ENCODE measurements at regions not wholly inside any gene's neighbourhood (a gene's known extent, or its start where the extent isn't known, plus 50 kb on each side); places are given as distances from the start of the nearest gene placed in this dataset.

- no peak for DNase-seq
These were observed 360.5 kb upstream of the DAB1 start for GRCh38 chr1:57784356-57784755.

DNA sequence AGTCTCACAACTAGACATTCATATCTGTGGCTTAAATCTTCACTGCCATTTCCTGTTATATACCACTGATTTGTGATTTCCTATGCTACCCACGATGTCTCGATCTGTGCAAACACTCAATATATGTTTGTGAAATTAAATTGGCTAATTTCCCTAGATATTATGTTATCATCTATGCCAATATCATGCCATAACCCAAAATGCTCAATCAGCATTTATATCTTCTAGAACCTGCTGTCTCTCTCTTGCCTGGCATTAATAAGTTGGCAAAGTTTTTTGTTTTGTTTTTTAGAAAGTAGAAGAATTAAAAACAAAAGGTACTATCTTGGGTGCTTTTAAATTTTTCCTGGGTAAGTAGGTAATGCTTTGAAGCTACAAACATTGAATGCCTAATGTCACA, 358.5 kb upstream of the DAB1 start:
- DNase-seq, result no peak

- no peak for DNase-seq
These were observed 348.8 kb upstream of the DAB1 start for GRCh38 chr1:57772580-57773195.

- no peak for DNase-seq
These were observed 346.9 kb upstream of the DAB1 start for GRCh38 chr1:57770772-57771171.

DNA sequence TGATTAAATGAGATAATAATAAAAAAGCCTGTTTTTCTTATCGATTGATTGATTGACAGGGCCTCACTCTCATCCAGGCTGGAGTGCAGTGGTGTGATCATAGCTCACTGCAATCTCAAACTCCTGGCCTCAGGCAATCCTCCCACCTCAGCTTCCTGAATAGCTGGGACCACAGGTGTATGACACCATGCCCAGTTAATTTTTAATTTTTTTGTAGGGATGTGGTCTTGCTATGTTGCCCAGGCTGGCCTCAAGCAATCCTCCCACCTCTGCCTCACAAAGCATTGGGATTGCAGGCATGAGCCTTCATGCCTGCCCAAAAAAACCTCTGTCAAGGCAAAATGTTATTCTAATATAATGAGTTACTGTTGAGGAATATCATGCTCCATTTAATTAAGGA, 346.4 kb upstream of the DAB1 start:
- DNase-seq, result no peak

GRCh38 chr1:57761628-57762027, 337.8 kb upstream of the DAB1 start:
- no peak for DNase-seq

DNA sequence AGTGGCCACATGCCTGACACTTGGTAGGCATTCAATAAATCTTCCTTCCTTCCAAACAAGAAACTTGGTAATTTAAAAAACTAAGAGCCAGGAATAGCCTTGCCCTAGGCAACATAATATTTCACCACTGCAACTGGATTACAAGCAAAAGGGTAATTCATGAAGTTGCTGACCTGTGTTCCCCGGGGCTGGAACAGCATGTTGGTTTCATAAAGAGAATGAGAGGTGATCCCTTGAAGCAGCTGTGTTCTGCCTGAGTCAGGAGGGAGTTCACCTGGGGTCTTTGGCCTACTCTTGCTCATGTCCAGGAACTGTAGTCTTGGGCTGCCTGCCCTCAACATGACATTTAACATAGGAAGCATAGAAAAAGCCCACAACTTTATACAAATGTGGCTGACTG, 329.0 kb upstream of the DAB1 start:
- no peak for DNase-seq

DNA sequence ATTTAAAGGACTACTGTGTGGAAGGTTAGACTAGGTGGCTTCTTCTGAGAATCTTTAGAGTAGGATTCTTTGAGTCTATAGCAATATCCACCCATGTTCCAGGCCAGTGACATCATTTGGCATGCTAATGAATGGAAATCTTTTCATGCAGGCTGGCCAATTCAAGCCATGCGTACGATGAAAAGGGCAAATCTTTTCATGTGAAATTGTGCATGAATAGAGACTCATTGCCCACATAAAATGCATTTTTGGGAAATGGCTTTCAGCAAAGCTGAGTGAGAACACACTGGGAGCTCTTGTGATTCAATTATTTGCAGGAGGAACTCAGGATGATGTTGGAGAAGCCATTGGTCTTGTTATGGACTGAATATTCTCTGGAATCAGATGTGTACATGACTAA, 324.9 kb upstream of the DAB1 start:
- DNase-seq, result no peak

- no peak for DNase-seq
These were observed 324.0 kb upstream of the DAB1 start for GRCh38 chr1:57747818-57748217.

- DNase-seq, result no peak
These were observed 317.7 kb upstream of the DAB1 start for GRCh38 chr1:57741521-57741920.

GRCh38 chr1:57736940-57737339, 313.1 kb upstream of the DAB1 start:
- DNase-seq, result no peak

DNA sequence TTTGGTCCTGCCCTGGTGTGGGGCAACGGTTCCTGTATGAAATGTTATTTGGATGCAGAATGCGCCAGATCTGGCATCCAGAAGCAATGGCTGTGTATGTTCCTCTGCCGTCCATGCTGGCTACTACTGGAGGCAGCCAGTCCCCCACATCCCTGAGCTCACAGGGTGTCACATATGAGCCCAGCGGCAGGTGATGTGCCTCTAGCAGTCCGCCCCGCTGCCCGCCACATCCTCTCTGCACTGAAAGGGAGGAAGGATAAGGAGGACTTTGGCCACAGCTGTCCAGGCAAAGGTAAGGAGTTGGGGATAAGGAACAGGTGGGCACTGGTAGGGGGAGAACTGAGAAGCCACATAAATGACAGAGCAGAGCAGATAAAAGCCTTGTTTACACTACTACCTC, 305.3 kb upstream of the DAB1 start:
- no peak for DNase-seq

DNA sequence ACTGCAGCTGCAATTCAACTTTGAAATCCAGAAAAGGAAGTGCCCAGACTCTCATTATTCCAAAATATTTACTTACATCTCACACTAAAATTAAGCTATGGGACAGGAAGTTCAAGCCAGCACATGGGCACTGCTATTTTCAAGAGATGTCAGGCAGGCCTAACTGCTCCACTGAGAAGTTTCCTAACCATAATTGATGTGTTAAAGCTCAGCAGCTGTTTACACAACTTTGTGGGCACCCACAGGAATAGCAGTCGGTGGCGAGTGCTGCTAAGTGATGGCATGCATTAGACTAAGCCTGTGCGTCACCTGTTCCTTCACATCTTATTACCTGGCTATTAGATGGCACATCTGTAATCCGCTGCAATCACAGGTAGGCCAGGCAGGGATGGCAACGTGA, 303.3 kb upstream of the DAB1 start:
- DNase-seq, result no peak

DNA sequence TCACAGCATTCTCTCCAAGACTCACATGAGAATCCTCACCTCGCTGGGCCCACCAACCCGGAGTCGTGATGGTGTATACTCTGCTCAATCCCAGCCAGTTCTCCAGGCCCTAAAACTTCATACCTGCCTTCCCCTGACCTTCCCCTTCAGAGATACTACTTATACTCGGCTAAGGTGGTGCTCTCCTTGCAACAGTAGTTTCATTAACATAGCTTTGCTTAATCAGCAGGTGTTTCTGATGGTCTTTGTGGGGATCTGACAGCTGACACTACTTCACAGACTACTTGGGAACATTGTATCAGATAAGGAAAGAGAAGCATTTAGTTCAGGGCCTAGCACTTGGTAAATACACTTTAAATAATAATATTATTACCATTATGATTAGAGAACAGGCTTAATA, 301.5 kb upstream of the DAB1 start:
- DNase-seq, result no peak

- DNase-seq, result no peak
These were observed 300.7 kb upstream of the DAB1 start for GRCh38 chr1:57724535-57724934.

GRCh38 chr1:57722285-57722978, 298.6 kb upstream of the DAB1 start:
- DNase-seq, result no peak

GRCh38 chr1:57721001-57721400, 297.1 kb upstream of the DAB1 start:
- no peak for DNase-seq

GRCh38 chr1:57719274-57719673, 295.4 kb upstream of the DAB1 start:
- no peak for DNase-seq

DNA sequence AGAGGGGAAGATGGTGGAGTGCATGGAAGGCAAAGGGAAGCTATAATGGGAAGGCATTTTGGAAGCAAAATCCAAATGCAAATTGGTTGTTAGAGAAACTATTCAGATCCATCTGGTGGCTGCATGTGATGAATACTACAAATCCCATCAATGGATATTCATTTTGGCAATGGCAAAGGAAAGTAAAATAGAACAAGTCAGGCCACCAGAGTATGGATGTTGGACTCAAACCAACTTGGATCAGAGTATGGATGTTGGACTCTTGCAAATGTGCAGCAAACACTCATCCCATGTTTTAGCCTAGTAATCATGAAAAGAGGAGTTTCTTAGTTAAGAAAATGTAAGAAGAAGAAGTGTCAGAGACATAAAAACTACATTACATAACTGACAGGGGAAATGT, 289.6 kb upstream of the DAB1 start:
- no peak for DNase-seq

GRCh38 chr1:57712846-57713245, 289.0 kb upstream of the DAB1 start:
- DNase-seq, result no peak

DNA sequence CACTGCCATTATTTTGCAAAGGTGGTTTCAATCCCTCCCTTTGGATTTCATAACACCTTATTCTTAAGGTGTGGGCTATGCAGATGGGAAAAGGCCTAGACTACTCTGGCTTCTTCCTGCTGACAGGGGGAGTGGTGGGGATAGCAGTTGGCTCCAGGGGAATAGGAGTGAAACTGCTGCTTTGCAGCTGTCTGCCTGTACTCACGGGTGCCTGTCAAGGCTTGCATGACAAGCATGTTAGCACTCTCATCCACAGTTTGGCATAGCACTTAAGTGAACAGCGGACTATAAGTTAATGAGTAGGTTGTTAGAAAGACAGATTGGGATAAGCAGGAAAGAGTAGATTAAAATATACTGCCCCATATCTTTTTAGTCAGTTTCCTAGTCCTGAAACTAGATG, 287.5 kb upstream of the DAB1 start:
- DNase-seq, result no peak

- DNase-seq, result no peak
These were observed 283.8 kb upstream of the DAB1 start for GRCh38 chr1:57707631-57708030.

DNA sequence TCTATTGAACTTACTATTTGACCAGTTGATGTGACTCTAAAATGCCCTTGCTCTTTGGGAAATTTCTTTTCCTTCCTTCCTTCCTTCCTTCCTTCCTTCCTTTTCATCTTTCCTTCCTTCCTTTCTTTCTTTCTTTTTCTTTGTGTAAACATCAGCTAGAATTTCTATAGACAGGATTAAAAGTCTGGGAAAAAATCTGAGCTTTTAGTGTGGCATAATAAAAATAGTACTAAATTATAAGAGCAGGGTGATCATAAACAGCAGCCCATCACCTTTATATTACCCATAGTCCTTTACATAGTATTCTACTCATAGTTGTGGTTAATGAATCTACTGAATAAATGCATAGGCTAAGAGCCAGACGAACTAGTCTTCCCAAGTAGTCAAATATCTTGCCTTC, 281.0 kb upstream of the DAB1 start:
- no peak for DNase-seq

DNA sequence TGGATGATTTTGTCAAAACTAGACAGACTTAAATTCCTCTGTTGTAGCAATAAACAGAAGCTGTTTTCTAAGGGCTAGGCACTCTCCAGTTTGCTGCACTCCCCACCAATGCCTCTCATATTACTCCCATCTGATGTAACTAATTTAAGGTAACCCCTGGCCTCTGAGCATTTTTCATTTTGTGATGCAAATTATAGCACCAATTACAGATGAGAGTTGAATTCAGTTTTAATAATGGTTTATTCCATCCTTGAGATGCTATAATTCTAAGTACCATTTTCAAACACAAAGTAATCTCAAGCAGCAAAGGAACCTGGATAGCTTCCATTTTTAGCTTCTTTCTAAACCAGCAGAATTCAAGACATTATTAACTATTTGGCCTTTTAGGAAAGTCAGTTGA, 280.4 kb upstream of the DAB1 start:
- DNase-seq, result no peak

- no peak for DNase-seq
These were observed 273.0 kb upstream of the DAB1 start for GRCh38 chr1:57696904-57697303.
